ENCODE measurements at regions not wholly inside any gene's neighbourhood (a gene's known extent, or its start where the extent isn't known, plus 50 kb on each side); places are given as distances from the start of the nearest gene placed in this dataset.

- TF ChIP-seq CHD7 (IDR thresholded peaks at IDR 0.05; ENCODE audit: insufficient replicate concordance, low read length): no peak
Measured at GRCh38 chr3:117139681-117140080, 430.1 kb downstream of the TUSC7 start (continued).
